ENCODE measurements at regions not wholly inside any gene's neighbourhood (a gene's known extent, or its start where the extent isn't known, plus 50 kb on each side); places are given as distances from the start of the nearest gene placed in this dataset.

DNA sequence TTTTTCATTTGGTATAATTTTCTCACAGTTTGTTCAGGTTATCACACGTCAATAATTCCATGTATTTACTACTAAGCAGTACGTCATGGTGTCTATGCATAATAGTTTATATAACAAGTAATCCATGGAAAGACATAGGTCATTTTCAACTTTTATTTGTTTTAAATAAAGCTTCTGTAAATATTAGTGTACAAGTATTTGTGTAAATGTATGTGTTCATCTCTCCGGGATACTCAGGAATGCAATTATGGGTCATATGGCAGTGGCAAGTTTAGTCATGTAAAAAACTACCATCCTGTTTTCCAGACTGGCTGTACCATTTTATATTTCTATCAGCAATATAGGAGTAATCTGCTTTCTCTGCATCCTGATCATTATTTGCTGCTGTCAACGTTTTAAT is 231.1 kb upstream of the ZNF804A start:
- Mint-ChIP-seq H3K4me1 (peaks cover 12% of the 10 kb centered on the region), H3K36me3 (ENCODE audit: low read depth) (no peaks in the 10 kb centered on the region), H3K27ac (no peak overlapping the region), H3K27me3 (ENCODE audit: insufficient read depth, low read depth, poor library complexity) (no peaks in the 10 kb centered on the region), H3K9me3 (no peaks in the 10 kb centered on the region), H3K4me3 (no peak overlapping the region)
- no peak overlapping the region for H3K4me3 ChIP-seq
- H3K79me2 ChIP-seq (replicated peaks; ENCODE audit: insufficient read depth), result no peaks in the 10 kb centered on the region
- no peaks in the 10 kb centered on the region for H3K27me3 ChIP-seq (ENCODE audit: insufficient read depth)
- no peak overlapping the region for H3K27ac ChIP-seq (ENCODE audit: low read depth)
- H3F3A ChIP-seq (replicated peaks; ENCODE audit: low read depth), result no peaks in the 10 kb centered on the region
- no peak overlapping the region for H3K4me2 ChIP-seq
- H3K36me3 ChIP-seq (ENCODE audit: insufficient read depth), result no peaks in the 10 kb centered on the region
- H4K20me1 ChIP-seq (replicated peaks; ENCODE audit: insufficient read depth), result no peaks in the 10 kb centered on the region
- ATAC-seq (no peak), DNase-seq (ENCODE audit: low spot score) (no peak)
- no peak overlapping the region for H2AFZ ChIP-seq
- peaks cover 7% of the 10 kb centered on the region; the same call in 1 of the 2 replicates for H3K4me1 ChIP-seq (ENCODE audit: insufficient read depth)
- no peaks in the 10 kb centered on the region for H3K9me2 ChIP-seq (ENCODE audit: insufficient read depth)
- TF ChIP-seq, protein P1, sequence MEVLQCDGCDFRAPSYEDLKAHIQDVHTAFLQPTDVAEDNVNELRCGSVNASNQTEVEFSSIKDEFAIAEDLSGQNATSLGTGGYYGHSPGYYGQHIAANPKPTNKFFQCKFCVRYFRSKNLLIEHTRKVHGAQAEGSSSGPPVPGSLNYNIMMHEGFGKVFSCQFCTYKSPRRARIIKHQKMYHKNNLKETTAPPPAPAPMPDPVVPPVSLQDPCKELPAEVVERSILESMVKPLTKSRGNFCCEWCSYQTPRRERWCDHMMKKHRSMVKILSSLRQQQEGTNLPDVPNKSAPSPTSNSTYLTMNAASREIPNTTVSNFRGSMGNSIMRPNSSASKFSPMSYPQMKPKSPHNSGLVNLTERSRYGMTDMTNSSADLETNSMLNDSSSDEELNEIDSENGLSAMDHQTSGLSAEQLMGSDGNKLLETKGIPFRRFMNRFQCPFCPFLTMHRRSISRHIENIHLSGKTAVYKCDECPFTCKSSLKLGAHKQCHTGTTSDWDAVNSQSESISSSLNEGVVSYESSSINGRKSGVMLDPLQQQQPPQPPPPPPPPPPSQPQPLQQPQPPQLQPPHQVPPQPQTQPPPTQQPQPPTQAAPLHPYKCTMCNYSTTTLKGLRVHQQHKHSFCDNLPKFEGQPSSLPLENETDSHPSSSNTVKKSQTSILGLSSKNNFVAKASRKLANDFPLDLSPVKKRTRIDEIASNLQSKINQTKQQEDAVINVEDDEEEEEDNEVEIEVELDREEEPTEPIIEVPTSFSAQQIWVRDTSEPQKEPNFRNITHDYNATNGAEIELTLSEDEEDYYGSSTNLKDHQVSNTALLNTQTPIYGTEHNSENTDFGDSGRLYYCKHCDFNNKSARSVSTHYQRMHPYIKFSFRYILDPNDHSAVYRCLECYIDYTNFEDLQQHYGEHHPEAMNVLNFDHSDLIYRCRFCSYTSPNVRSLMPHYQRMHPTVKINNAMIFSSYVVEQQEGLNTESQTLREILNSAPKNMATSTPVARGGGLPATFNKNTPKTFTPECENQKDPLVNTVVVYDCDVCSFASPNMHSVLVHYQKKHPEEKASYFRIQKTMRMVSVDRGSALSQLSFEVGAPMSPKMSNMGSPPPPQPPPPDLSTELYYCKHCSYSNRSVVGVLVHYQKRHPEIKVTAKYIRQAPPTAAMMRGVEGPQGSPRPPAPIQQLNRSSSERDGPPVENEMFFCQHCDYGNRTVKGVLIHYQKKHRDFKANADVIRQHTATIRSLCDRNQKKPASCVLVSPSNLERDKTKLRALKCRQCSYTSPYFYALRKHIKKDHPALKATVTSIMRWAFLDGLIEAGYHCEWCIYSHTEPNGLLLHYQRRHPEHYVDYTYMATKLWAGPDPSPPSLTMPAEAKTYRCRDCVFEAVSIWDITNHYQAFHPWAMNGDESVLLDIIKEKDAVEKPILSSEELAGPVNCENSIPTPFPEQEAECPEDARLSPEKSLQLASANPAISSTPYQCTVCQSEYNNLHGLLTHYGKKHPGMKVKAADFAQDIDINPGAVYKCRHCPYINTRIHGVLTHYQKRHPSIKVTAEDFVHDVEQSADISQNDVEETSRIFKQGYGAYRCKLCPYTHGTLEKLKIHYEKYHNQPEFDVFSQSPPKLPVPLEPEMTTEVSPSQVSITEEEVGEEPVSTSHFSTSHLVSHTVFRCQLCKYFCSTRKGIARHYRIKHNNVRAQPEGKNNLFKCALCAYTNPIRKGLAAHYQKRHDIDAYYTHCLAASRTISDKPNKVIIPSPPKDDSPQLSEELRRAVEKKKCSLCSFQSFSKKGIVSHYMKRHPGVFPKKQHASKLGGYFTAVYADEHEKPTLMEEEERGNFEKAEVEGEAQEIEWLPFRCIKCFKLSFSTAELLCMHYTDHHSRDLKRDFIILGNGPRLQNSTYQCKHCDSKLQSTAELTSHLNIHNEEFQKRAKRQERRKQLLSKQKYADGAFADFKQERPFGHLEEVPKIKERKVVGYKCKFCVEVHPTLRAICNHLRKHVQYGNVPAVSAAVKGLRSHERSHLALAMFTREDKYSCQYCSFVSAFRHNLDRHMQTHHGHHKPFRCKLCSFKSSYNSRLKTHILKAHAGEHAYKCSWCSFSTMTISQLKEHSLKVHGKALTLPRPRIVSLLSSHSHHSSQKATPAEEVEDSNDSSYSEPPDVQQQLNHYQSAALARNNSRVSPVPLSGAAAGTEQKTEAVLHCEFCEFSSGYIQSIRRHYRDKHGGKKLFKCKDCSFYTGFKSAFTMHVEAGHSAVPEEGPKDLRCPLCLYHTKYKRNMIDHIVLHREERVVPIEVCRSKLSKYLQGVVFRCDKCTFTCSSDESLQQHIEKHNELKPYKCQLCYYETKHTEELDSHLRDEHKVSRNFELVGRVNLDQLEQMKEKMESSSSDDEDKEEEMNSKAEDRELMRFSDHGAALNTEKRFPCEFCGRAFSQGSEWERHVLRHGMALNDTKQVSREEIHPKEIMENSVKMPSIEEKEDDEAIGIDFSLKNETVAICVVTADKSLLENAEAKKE (CRISPR knock-in tag; IDR thresholded peaks at IDR 0.05), result no peak
- TF ChIP-seq NANOG (IDR thresholded peaks at IDR 0.05; ENCODE audit: borderline replicate concordance), result no peak
- TF ChIP-seq CREB1 (CRISPR knock-in tag; IDR thresholded peaks at IDR 0.05; ENCODE audit: low read depth), result no peak
- TF ChIP-seq, protein P2, sequence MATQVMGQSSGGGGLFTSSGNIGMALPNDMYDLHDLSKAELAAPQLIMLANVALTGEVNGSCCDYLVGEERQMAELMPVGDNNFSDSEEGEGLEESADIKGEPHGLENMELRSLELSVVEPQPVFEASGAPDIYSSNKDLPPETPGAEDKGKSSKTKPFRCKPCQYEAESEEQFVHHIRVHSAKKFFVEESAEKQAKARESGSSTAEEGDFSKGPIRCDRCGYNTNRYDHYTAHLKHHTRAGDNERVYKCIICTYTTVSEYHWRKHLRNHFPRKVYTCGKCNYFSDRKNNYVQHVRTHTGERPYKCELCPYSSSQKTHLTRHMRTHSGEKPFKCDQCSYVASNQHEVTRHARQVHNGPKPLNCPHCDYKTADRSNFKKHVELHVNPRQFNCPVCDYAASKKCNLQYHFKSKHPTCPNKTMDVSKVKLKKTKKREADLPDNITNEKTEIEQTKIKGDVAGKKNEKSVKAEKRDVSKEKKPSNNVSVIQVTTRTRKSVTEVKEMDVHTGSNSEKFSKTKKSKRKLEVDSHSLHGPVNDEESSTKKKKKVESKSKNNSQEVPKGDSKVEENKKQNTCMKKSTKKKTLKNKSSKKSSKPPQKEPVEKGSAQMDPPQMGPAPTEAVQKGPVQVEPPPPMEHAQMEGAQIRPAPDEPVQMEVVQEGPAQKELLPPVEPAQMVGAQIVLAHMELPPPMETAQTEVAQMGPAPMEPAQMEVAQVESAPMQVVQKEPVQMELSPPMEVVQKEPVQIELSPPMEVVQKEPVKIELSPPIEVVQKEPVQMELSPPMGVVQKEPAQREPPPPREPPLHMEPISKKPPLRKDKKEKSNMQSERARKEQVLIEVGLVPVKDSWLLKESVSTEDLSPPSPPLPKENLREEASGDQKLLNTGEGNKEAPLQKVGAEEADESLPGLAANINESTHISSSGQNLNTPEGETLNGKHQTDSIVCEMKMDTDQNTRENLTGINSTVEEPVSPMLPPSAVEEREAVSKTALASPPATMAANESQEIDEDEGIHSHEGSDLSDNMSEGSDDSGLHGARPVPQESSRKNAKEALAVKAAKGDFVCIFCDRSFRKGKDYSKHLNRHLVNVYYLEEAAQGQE (IDR thresholded peaks at IDR 0.05; ENCODE audit: unreplicated experiment), result no peak
- no peak for TF ChIP-seq ZNF114 (CRISPR knock-in tag; IDR thresholded peaks at IDR 0.05)
- no peak for TF ChIP-seq JUNB (IDR thresholded peaks at IDR 0.05; ENCODE audit: unreplicated experiment)
- TF ChIP-seq ETS1 (IDR thresholded peaks at IDR 0.05), result no peak
- TF ChIP-seq EZH2 (IDR thresholded peaks at IDR 0.05; ENCODE audit: low read depth, unreplicated experiment), result no peak
- no peak for TF ChIP-seq CTCF (conservative IDR thresholded peaks at IDR 0.05; ENCODE audit: low read depth in 2 of 2)
- TF ChIP-seq STAT1 (IDR thresholded peaks at IDR 0.05; ENCODE audit: unreplicated experiment), result no peak
- no peak for TF ChIP-seq POLR2AphosphoS5 (IDR thresholded peaks at IDR 0.05; ENCODE audit: low read depth)
- TF ChIP-seq ZNF331 (CRISPR knock-in tag; IDR thresholded peaks at IDR 0.05; ENCODE audit: low read depth), result no peak
- TF ChIP-seq EZH2phosphoT487 (IDR thresholded peaks at IDR 0.05; ENCODE audit: unreplicated experiment), result no peak

All from GM23338 (cell line).